ENCODE measurements at regions not wholly inside any gene's neighbourhood (a gene's known extent, or its start where the extent isn't known, plus 50 kb on each side); places are given as distances from the start of the nearest gene placed in this dataset.

GRCh38 chr3:14286887-14287500, 108.4 kb downstream of the LSM3 start:
- no peak overlapping the region for H3K27ac ChIP-seq (ENCODE audit: insufficient read length, low read depth, low read length)
- no peak overlapping the region for H4K91ac ChIP-seq (ENCODE audit: insufficient read length, low read depth, low read length)
- no peaks in the 10 kb centered on the region; a peak in 1 of 5 replicates for H3K9me3 Mint-ChIP-seq
- H3K27me3 ChIP-seq (ENCODE audit: insufficient read depth, low read length): no peaks in the 10 kb centered on the region
- no peak overlapping the region for H3K4ac ChIP-seq (ENCODE audit: low read depth, low read length)
- no peaks in the 10 kb centered on the region for H3K79me2 ChIP-seq (ENCODE audit: insufficient read depth, low read length)
- H2BK12ac ChIP-seq (ENCODE audit: insufficient read length, low read depth, low read length): no peak overlapping the region
- no peak overlapping the region for H2AK5ac ChIP-seq (ENCODE audit: insufficient read length, low read length)
- no peaks in the 10 kb centered on the region for H4K20me1 ChIP-seq (ENCODE audit: control insufficient read depth, insufficient read depth, insufficient read length)
- DNase-seq: no peak
- H2AFZ ChIP-seq (ENCODE audit: low read length): no peak overlapping the region
- no peaks in the 10 kb centered on the region for H3K23me2 ChIP-seq (ENCODE audit: insufficient read length, low read depth, low read length, poor library complexity, severe bottlenecking)
- no peak overlapping the region for H2BK20ac ChIP-seq (ENCODE audit: low read depth, low read length, poor library complexity, severe bottlenecking)
- H3K27me3 Mint-ChIP-seq (ENCODE audit: low read depth): peaks cover 1% of the 10 kb centered on the region
- H3K9ac ChIP-seq (ENCODE audit: extremely low read depth, insufficient read length, low read length): no peak overlapping the region
- peaks cover 8% of the 10 kb centered on the region; the same call in 1 of the 2 replicates for H3K4me1 ChIP-seq (ENCODE audit: insufficient read depth, low read length)
- no peak overlapping the region for H3K4me3 Mint-ChIP-seq
- TF ChIP-seq CTCF (conservative IDR thresholded peaks at IDR 0.05): no peak
- H3K18ac ChIP-seq (ENCODE audit: insufficient read length, low read depth, low read length): no peak overlapping the region
- H3T11ph ChIP-seq (ENCODE audit: low read length): no peak overlapping the region
- H3K23ac ChIP-seq (ENCODE audit: insufficient read length, low read depth, low read length): no peak overlapping the region
- no peak overlapping the region for H2BK120ac ChIP-seq (ENCODE audit: low read depth, low read length, poor library complexity, severe bottlenecking)
- H4K8ac ChIP-seq (replicated peaks; ENCODE audit: insufficient read length, low read depth, low read length): no peak overlapping the region
- no peak overlapping the region for H2BK5ac ChIP-seq (ENCODE audit: insufficient read length, low read length)
- H2BK15ac ChIP-seq (ENCODE audit: low read depth, low read length): no peak overlapping the region
- no peaks in the 10 kb centered on the region for H3K9me3 ChIP-seq (ENCODE audit: control insufficient read depth, low read depth, low read length)
- H3K4me1 Mint-ChIP-seq: peaks cover 67 to 70% of the 10 kb centered on the region in 2 experiments
- no peak overlapping the region for H4K5ac ChIP-seq (ENCODE audit: insufficient read length, low read depth, low read length)
- H3K56ac ChIP-seq (ENCODE audit: insufficient read length, low read depth, low read length): no peak overlapping the region
- peak overlapping the region in 2 of 3 experiments; percentile 47 to 70; a peak in 3 of 7 replicates for H3K27ac Mint-ChIP-seq
- no peaks in the 10 kb centered on the region for H3K79me1 ChIP-seq (ENCODE audit: insufficient read depth, low read depth, low read length, poor library complexity, severe bottlenecking)
- WGBS (ENCODE audit: extremely low coverage, insufficient read length, low lambda C conversion rate): no CpG with 5 or more reads among the region's 7 CpGs
- H3K36me3 Mint-ChIP-seq (ENCODE audit: insufficient read depth in 1 of 3, low read depth in 3 of 3): no peaks in the 10 kb centered on the region
- H3K14ac ChIP-seq (ENCODE audit: insufficient read depth, low read length): no peak overlapping the region
- no peak overlapping the region for H3K4me2 ChIP-seq (ENCODE audit: insufficient read depth, insufficient read length, low read length)
